Stimulated activated CD4-positive, alpha-beta T cell treated with anti-CD3 and anti-CD28 coated beads, Interleukin-15, amount 100 ng/mL, for 1 hour (primary cell): ENCODE measurements at regions not wholly inside any gene's neighbourhood (a gene's known extent, or its start where the extent isn't known, plus 50 kb on each side); places are given as distances from the start of the nearest gene placed in this dataset.
"Not testable (repeated sequence)": the region's sequence is repeated elsewhere in the genome, so short reads cannot be mapped to it uniquely, and the experiment has no call there.

Experiments
- DNase-seq, 2 donors: peaks; one replicate each; pipeline ENCODE4 v3.0.0-alpha.2; 2020; ENCODE audit warnings: low read depth in 1 of 2, low spot score in 1 of 2

DNA sequence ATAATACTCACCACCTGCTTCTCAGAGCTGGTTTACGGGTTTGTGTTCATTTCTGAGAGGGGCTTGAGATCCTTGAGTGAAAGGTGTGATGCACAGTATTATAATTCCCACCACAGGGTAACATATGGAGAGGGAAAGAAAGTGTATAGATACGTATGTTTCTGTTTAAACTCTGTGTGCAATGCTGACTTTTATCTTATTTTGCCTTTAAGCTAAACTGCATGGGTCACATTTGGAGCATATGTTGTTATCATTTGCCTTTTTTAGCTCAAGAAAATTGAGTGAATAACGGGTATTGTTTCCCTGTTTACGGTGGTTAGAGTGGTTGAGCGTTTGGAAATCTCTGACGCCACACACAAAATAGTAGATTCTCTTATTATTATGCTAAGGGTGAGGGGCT is 191.1 kb upstream of the NFIA start:
- DNase-seq: no peak

GRCh38 chr1:60890664-60891063 is 191.7 kb upstream of the NFIA start:
- DNase-seq: no peak

GRCh38 chr1:60889709-60890108 is 192.7 kb upstream of the NFIA start:
- no peak for DNase-seq

- no peak for DNase-seq
Observed at GRCh38 chr1:60888126-60888525, 194.2 kb upstream of the NFIA start.

GRCh38 chr1:60886793-60887331 is 195.5 kb upstream of the NFIA start:
- DNase-seq: no peak

DNA sequence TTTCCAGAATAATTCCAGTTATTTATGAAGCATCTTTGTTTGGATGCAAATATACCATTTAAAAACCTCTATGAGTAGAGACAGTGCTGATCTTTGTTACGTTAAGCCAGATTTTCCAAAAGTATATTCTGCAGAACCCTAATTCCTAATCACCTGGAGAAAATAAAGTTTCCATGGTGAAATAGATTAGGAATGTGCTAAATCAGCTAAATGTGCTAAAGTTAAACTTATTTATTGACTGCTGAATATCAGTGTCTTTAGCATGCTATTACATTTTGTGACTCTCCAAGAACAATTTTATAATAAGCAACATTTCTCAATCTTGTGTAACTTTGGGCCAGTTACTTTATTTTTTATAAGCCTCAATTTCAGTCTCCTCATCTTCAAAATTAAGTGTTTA is 196.3 kb upstream of the NFIA start:
- DNase-seq: no peak

GRCh38 chr1:60880202-60880601 is 202.2 kb upstream of the NFIA start:
- no peak for DNase-seq

DNA sequence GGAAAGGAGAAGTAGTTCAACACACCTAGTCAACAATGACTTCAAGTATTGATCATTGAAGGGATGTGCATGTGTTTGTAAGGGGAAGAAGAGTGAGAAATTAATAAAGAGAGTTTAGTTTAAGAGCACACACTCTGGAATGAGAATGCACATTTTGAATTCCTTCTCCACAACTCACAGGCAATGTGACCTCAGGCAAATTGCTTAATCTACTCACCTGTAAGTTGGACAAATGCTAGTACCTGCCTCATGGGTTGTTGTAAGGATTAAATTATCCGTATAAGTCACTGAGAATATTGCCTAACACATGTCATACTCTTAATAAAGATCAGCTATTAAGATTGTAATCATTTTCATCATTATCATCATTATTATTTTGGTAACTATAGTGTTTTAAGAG is 204.0 kb upstream of the NFIA start:
- no peak for DNase-seq

- no peak for DNase-seq
Observed at GRCh38 chr1:60877376-60877775, 205.0 kb upstream of the NFIA start.

GRCh38 chr1:60876952-60877351 is 205.4 kb upstream of the NFIA start:
- DNase-seq: no peak

- DNase-seq: no peak
Observed at GRCh38 chr1:60875138-60875537, 207.2 kb upstream of the NFIA start.

DNA sequence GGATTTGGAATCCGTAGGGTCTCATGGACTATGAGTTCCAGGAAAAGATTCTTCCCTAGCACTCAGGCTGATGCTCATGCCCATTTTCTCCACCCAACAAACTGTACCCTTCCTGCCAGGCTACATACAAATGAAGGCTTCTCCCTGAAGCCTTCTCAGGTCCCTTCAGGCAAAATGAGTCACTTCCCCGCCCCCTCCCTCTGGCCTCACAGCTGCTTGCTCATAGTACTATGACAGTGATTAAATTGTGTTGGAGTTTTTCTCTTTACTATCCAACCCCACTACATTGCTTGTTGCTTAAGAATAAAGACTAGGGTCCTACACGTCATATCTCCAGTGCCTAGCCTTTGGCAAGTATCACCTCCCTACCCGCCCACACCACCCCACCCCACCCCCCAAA is 207.6 kb upstream of the NFIA start:
- DNase-seq: no peak

- not testable (repeated sequence) for DNase-seq
Observed at GRCh38 chr1:60873396-60873795, 209.0 kb upstream of the NFIA start.

- DNase-seq: no peak
Observed at GRCh38 chr1:60872426-60873054, 209.8 kb upstream of the NFIA start.

DNA sequence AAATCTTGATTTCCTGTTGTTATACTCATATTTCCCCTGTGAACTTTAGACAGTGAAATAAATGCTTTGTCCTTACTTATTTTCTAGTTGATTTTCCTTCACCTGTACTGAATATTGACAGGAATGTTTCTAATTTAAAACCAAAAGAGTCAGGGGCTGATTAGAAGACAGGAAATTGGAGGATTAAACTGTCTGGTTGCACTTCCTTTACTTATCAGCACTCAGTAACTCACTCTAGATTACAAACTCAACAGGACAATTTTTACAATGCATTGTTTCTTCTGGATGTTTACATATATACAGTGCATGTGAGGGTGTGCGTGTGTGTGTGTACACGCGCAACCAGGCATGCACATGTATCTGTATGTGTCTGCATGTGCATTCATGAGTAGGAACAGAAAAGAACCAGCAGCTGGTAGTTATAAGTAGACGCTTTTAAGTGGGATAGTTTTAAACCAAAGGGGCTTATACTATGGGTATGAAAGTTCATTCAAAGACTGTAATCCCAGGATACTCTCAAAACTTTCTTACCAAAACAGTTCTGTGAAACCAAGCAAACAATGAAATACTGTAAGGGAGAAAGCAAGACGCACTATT is 212.0 kb upstream of the NFIA start:
- DNase-seq: no peak

DNA sequence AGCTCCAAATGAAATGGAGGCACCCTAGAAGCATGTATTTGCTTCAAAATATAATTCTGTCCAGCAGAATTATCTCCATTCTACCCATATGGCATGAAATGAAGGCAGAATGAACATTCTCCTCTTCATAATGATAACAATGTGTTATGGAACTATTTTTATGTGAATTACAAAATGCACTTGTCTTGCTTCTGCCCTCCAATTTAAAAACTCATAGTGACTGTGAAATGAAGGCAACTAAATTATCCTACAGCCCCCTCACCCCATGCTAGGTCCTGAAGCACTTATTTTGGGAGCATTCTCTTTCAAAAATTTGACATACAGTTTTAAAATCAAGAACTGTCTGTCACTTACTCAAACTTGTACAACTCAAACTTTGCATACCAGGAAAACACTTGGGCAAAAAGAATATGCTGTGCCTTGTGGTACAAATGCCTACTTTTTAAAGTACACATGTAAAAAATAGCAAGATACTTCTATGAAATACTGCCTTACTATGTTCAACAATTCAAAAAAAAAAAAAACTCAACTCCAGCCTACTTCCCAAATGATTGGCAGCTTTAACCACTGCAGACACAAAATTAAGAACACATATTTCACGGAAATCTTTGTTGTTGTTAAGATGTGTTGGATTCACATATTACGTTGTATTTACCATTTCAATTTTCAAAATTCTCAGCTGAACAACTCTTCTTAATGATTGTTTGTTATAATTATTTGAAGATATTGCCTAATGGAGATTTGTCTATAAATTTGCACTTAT is 213.3 kb upstream of the NFIA start:
- no peak for DNase-seq

GRCh38 chr1:60867782-60868181 is 214.6 kb upstream of the NFIA start:
- DNase-seq: no peak

GRCh38 chr1:60866917-60867531 is 215.3 kb upstream of the NFIA start:
- DNase-seq: no peak

DNA sequence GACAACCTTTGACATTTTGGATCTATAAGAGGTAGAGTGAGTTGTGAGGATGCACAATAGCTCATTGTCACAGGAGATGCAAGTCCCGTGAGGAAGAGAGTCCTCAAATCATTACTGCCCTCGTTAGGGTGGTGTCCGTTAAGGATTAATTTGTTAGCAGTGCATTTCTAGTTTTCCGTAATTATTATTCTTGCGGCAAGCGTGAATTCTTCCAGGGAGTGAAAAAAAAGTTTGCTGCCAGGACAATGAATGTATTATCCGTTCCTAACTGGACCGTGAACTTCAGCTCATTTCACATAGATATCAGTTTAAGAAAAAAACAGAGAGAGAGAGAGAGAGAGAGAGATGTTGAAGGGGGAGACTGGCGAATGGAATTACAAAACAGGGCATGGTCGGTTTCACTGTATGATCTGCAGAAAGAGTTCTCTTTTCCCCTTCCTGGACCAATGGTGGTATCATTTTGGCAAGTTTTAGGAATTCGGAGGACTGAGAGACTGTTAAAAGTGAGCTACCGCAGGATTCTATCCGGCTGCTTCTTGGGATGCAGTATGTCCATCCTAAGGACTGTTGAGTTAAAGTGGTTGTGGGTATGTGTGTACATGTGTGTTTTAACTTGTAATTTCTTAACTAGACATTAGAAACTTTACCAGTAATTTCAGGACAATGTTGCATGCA is 216.0 kb upstream of the NFIA start:
- no peak for DNase-seq

- DNase-seq: no peak
Observed at GRCh38 chr1:60865166-60865565, 217.2 kb upstream of the NFIA start.

- no peak for DNase-seq
Observed at GRCh38 chr1:60864722-60865121, 217.6 kb upstream of the NFIA start.
